HG03139 (cell line): ENCODE measurements at regions not wholly inside any gene's neighbourhood (a gene's known extent, or its start where the extent isn't known, plus 50 kb on each side); places are given as distances from the start of the nearest gene placed in this dataset.
"Not testable (repeated sequence)": the region's sequence is repeated elsewhere in the genome, so short reads cannot be mapped to it uniquely, and the experiment has no call there.

ENCODE experiments used
- ATAC-seq: cut with Tn5 transposase; IDR thresholded peaks from one replicate; pipeline ENCODE4 v1.9.1; 2021; ENCODE audit not compliant: unreplicated experiment

- ATAC-seq, result no peak
These were observed 223.5 kb upstream of the PITRM1 start for GRCh38 chr10:3396116-3396515.

GRCh38 chr10:3395458-3395861 is 222.9 kb upstream of the PITRM1 start:
- ATAC-seq, result no peak

GRCh38 chr10:3395041-3395440 is 222.5 kb upstream of the PITRM1 start:
- no peak for ATAC-seq

- no peak for ATAC-seq
These were observed 221.4 kb upstream of the PITRM1 start for GRCh38 chr10:3393958-3394357.

GRCh38 chr10:3391657-3392056 is 219.1 kb upstream of the PITRM1 start:
- ATAC-seq, result no peak

- no peak for ATAC-seq
These were observed 216.5 kb upstream of the PITRM1 start for GRCh38 chr10:3389130-3389529.

GRCh38 chr10:3385487-3385886 is 212.9 kb upstream of the PITRM1 start:
- no peak for ATAC-seq

- no peak for ATAC-seq
These were observed 209.5 kb upstream of the PITRM1 start for GRCh38 chr10:3382092-3382491.

- ATAC-seq, result no peak
These were observed 207.9 kb upstream of the PITRM1 start for GRCh38 chr10:3380406-3381050.

GRCh38 chr10:3376631-3377030 is 204.0 kb upstream of the PITRM1 start:
- no peak for ATAC-seq

- ATAC-seq, result no peak
These were observed 202.9 kb upstream of the PITRM1 start for GRCh38 chr10:3375505-3375904.

GRCh38 chr10:3374914-3375313 is 202.3 kb upstream of the PITRM1 start:
- ATAC-seq, result no peak

GRCh38 chr10:3373374-3374027 is 200.9 kb upstream of the PITRM1 start:
- ATAC-seq, result not testable (repeated sequence)

- ATAC-seq, result no peak
These were observed 199.7 kb upstream of the PITRM1 start for GRCh38 chr10:3372281-3372680.

GRCh38 chr10:3371624-3372023 is 199.0 kb upstream of the PITRM1 start:
- ATAC-seq, result not testable (repeated sequence)

GRCh38 chr10:3366735-3367405 is 194.3 kb upstream of the PITRM1 start:
- ATAC-seq, result no peak

GRCh38 chr10:3366043-3366442 is 193.5 kb upstream of the PITRM1 start:
- no peak for ATAC-seq

GRCh38 chr10:3365630-3366029 is 193.0 kb upstream of the PITRM1 start:
- no peak for ATAC-seq

GRCh38 chr10:3364768-3365480 is 192.3 kb upstream of the PITRM1 start:
- no peak for ATAC-seq

- ATAC-seq, result no peak
These were observed 190.9 kb upstream of the PITRM1 start for GRCh38 chr10:3363311-3364045.

- no peak for ATAC-seq
These were observed 189.8 kb upstream of the PITRM1 start for GRCh38 chr10:3362394-3362793.
